GM12875 (cell line): ENCODE measurements at regions not wholly inside any gene's neighbourhood (a gene's known extent, or its start where the extent isn't known, plus 50 kb on each side); places are given as distances from the start of the nearest gene placed in this dataset.

Source experiments
- H3K4me3 ChIP-seq: one replicate; pipeline ENCODE4 v1.5.1; 2011; ENCODE audit warnings: low read depth, low read length, control low read depth
- TF ChIP-seq, protein P1 (sequence below): IDR thresholded peaks from 2 replicates; pipeline ENCODE4 v1.5.1; 2011; ENCODE audit warnings: low read depth, mild to moderate bottlenecking, control low read depth, inconsistent platforms, low read length, moderate library complexity, borderline replicate concordance; ENCODE audit not compliant: insufficient read depth

DNA sequence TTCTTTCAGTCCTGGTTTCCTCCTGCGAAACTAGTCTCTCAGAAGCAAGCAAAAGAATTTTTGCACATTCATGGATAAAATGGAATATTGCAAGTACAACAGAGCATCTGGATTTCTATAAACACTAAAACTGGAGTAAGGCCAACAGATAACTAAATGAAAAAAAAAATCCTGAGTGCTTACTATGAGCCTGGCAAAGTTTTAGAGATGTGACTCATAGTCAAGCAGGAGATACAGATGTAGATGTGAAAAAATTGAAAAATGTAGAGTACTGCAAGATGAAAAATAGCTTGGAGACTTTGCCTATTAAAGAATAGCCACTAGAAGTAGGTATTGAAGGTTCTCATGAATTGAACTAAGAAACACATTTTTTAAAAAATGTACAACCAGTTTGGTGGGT is 397.4 kb downstream of the OTOL1 start:
- H3K4me3 ChIP-seq, result no peak overlapping the region
- TF ChIP-seq, protein P1, sequence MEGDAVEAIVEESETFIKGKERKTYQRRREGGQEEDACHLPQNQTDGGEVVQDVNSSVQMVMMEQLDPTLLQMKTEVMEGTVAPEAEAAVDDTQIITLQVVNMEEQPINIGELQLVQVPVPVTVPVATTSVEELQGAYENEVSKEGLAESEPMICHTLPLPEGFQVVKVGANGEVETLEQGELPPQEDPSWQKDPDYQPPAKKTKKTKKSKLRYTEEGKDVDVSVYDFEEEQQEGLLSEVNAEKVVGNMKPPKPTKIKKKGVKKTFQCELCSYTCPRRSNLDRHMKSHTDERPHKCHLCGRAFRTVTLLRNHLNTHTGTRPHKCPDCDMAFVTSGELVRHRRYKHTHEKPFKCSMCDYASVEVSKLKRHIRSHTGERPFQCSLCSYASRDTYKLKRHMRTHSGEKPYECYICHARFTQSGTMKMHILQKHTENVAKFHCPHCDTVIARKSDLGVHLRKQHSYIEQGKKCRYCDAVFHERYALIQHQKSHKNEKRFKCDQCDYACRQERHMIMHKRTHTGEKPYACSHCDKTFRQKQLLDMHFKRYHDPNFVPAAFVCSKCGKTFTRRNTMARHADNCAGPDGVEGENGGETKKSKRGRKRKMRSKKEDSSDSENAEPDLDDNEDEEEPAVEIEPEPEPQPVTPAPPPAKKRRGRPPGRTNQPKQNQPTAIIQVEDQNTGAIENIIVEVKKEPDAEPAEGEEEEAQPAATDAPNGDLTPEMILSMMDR, result no peak

DNA sequence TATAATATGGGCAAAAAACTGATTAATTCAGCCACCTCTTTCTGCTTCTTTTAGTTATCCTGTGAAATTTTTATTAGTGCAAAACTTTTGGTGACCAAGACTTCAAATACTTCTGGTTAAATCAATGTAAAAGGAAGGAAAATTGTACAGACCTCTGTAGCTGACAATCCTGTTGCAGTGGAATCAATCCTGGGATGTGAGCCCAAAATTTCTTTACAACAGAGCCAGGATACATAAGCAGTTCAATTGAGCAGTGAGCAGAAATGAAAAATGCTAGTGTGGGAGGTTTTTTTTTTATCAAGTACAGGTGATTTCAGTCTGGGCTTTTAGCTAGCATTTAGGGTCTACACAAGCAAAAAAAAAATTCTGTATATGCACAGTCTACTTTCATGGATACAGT is 398.0 kb downstream of the OTOL1 start:
- TF ChIP-seq, protein P1, result no peak
- H3K4me3 ChIP-seq, result no peak overlapping the region

DNA sequence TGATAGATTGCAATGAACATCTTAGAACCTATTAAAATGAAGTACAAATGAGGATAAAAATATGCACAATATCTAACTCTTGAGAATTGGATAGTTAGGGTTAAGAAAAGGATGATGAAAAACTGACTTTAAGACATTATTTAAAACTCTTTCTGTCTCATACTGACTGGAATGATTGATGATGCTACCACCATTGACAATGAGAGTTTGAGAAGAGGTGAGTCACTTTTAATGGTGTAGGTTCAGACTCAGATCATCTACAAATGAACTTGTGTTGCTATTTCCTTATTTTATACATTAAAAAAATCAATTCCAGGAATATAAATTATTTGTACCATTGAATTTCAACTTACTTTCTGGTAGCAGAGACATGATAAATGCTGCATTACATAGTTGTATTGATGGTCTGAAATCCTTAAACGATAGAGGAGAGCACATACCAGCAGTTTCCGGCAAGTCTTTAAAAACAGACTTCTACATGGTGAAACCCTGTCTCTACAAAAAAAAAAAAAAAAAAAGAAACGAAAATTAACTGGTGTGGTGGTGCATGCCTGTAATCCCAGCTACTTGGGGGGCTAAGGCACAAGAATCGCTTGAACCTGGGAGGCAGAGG is 409.0 kb downstream of the OTOL1 start:
- TF ChIP-seq, protein P1, result no peak
- H3K4me3 ChIP-seq, result no peak overlapping the region

DNA sequence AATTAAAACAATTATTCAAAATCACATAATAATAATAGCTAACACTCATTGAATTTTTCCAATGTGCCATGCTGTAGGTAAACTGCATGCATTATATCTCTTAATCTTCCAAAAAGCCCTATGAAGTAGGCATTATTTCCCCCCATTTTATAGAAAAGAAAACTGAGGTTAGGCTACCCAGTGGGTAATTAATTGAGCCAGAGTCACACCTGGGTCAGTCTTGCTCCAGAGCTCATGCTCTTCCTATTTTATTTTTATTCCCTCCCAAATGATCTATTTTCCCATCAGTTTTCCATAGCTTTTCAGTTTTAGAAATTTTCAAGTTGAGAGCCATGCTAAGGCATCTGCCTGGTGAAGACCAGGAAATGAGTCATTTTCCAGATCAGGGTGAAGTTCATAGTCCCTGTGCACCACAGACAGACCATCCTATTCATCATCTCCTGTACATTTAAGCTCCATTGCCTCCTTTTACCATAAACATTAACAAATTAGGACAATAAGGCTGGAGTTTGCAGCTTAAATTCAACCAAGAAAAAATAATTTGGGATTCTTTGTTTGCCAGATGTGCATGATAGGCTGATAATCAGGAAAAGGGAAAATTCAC is 417.3 kb downstream of the OTOL1 start:
- TF ChIP-seq, protein P1, result no peak
- no peak overlapping the region for H3K4me3 ChIP-seq

DNA sequence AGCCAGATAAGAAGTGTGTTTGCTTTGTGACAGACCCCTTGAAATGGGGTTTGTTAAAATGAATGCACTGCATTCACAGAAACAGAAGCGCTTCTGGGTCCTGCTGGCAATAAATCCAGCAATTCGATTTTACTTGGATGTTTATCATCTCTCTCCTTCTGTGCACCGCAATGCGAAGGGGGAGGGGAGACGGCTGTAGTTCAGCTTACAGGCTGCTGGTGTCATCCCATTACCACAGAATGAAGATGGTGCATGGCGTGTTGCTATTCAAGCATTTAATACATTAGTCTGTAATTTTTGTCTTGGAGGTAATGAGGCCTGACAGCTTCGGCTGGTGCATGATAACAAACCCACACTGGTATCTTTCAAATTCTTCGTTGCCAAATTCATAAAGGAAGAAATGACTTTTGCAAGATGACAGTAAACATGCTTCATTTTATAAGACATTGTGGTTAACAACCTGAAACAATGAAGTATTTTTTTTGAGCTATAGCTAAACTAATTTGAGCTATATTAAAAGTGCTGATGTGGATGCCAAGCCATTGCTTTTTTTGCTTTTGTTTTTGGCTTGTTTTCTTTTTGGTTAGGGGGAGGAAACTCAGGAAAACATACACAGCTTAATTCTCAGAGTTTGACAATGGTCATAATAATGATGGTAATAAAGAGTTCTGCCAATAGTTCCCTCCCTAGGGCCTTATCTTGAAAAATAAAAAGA is 418.3 kb downstream of the OTOL1 start:
- TF ChIP-seq, protein P1, result no peak
- H3K4me3 ChIP-seq, result no peak overlapping the region

DNA sequence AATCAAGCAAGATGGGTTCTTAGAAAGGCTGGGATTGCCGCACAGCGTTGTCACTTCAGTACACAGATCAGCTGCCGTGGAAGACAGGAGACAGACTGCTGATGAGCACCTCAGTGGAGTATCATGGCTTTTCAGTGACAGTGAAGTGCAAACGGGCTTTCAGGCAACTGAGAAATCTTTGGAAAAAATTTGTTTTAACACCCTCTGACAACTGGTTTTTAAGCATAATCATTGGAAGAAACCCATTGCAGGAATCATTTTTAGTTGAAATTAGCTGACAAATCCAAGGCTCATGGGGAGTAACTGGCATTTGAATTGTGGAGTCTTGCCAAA is 418.8 kb downstream of the OTOL1 start:
- no peak overlapping the region for H3K4me3 ChIP-seq
- TF ChIP-seq, protein P1, result no peak

DNA sequence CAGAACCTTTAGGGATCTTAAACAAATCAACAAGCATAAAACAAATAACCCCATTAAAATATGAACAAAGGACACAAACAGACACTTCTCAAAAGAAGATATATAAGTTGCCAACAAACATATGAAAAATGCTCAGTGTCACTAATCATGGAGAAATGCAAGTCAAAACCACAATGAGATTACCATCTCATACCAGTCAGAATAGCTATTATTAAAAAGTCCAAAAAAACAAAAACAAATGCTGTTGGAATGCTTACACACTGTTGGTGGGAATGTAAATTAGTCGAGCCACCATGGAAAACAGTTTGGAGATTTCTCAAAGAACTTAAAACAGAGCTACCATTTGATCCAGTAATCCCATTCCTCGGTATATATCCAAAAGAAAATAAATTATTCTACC is 423.6 kb downstream of the OTOL1 start:
- H3K4me3 ChIP-seq, result no peak overlapping the region
- TF ChIP-seq, protein P1, result no peak
